ENCODE measurements at regions not wholly inside any gene's neighbourhood (a gene's known extent, or its start where the extent isn't known, plus 50 kb on each side); places are given as distances from the start of the nearest gene placed in this dataset.

DNA sequence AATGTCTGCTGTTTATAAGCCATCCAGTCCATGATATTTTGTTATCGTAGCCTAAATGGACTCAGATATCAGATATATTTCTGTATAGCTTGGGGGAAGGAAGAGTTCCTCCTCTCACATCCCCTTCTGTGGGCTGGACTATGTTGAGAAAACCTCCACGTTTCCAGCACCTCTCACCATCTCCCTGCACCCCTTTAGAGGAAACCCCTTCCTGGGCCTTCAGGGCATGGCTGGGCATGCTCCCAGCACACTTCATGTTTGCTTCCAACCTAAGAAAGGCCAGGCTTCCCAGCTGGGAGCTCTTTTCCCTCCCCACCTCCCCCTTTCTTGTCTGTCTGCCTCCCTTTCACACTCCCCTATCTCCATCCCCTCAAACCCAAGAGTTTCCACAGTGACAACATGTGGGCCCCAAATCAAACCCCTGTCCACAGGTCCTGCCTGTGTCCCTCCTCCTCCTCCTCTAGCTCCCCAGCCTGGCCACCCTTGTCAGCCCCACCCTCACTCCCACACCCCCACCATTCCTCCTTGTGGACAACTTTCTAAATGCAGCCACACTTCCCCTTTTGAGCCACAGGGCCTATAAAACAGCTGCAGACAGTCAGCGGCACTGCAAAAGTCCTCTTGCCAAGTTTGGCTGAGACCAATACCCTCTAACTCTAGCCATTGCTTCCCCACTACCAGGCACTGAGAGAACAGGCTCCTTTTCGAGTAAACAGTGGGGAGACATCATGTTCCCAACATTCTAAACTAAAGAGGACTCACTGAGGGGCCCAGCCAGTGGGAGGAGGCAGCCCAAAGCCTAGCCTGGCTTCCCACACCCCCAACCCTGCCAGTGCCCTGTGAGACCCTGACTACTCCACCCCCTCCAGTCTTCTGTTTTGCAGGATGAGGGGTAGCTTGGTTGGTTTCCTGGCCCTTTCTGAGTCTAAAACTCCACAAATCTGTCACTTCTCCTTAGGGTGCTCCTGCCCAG lies 120.5 kb downstream of the ZFP36L2 start:
- TF ChIP-seq EZH2 (IDR thresholded peaks at IDR 0.05; ENCODE audit: insufficient read depth, poor library complexity, severe bottlenecking) (no peak), EZH2phosphoT487 (IDR thresholded peaks at IDR 0.05; ENCODE audit: insufficient read depth, low read depth) (no peak)
